ENCODE measurements at regions not wholly inside any gene's neighbourhood (a gene's known extent, or its start where the extent isn't known, plus 50 kb on each side); places are given as distances from the start of the nearest gene placed in this dataset.

- no peak for TF ChIP-seq CTCF (IDR thresholded peaks at IDR 0.05 in 8 of 11, conservative IDR thresholded peaks at IDR 0.05 in 3 of 11)
- TF ChIP-seq POLR2A (IDR thresholded peaks at IDR 0.05): no peak
- TF ChIP-seq POLR2AphosphoS5 (IDR thresholded peaks at IDR 0.05): no peak
These were observed 230.3 kb upstream of the EPHA6 start for GRCh38 chr3:96584066-96584465.

Data from spleen (tissue), 7 donors.